RWPE2 (cell line): ENCODE measurements at regions not wholly inside any gene's neighbourhood (a gene's known extent, or its start where the extent isn't known, plus 50 kb on each side); places are given as distances from the start of the nearest gene placed in this dataset.

ENCODE experiments used
- ATAC-seq: fragments of 200-7000 bp; cut with Tn5 transposase; 3 replicates; pipeline ENCODE4 v1.9.1; 2021; ENCODE audit warnings: low read depth
- DNase-seq: peaks from one replicate; pipeline ENCODE4 v3.0.0-alpha.2; 2020; ENCODE audit warnings: low spot score
- H3K27ac ChIP-seq: fragments of 450-650 bp; 2 replicates; pipeline ENCODE4 v1.5.1; 2017; ENCODE audit warnings: mild to moderate bottlenecking; ENCODE audit not compliant: poor library complexity, severe bottlenecking
- H3K27me3 ChIP-seq: fragments of 250-450 bp; sonication (Bioruptor Pico); 2 replicates; pipeline ENCODE4 v1.5.1; 2021; ENCODE audit warnings: mild to moderate bottlenecking, moderate library complexity; ENCODE audit not compliant: insufficient read depth, poor library complexity, severe bottlenecking
- H3K36me3 ChIP-seq: fragments of 250-450 bp; sonication (Bioruptor Pico); 2 replicates; pipeline ENCODE4 v1.5.1; 2020; ENCODE audit warnings: low read depth, mild to moderate bottlenecking, moderate library complexity
- H3K4me1 ChIP-seq: fragments of 250-450 bp; sonication (Bioruptor Pico); 2 replicates; pipeline ENCODE4 v1.5.1; 2021; ENCODE audit warnings: mild to moderate bottlenecking, moderate library complexity; ENCODE audit not compliant: insufficient read depth, poor library complexity, severe bottlenecking
- H3K4me3 ChIP-seq: fragments of 250-450 bp; sonication (Bioruptor Pico); 2 replicates; pipeline ENCODE4 v1.5.1; 2021; ENCODE audit warnings: mild to moderate bottlenecking, moderate library complexity; ENCODE audit not compliant: severe bottlenecking
- H3K9me3 ChIP-seq: fragments of 250-450 bp; sonication (Bioruptor Pico); 2 replicates; pipeline ENCODE4 v1.5.1; 2021; ENCODE audit warnings: mild to moderate bottlenecking, moderate library complexity; ENCODE audit not compliant: severe bottlenecking
- TF ChIP-seq, protein P1 (sequence below): fragments of 450-650 bp; IDR thresholded peaks from one replicate; pipeline ENCODE4 v1.5.1; 2017; ENCODE audit warnings: mild to moderate bottlenecking, moderate library complexity; ENCODE audit not compliant: poor library complexity, severe bottlenecking

DNA sequence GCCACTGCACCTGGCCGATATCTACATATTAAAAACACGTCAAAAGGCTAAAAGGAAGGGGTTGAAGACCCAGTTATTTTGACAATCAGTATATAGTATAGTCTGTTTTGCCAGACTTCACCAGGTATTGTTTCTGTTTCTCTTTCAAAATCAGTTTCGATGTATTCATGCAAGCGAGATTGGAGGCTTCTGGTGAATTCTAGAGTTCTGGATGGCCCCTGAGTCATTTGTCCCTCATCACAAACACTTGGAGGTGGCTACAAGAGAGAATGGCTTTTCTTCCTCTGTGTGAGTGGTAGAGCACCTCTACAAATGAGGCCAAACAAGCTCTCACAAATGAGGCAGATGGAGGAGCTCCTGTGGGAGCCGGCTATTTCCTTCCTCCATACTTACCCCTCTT is 68.6 kb upstream of the ADGRG2 start:
- TF ChIP-seq, protein P1, sequence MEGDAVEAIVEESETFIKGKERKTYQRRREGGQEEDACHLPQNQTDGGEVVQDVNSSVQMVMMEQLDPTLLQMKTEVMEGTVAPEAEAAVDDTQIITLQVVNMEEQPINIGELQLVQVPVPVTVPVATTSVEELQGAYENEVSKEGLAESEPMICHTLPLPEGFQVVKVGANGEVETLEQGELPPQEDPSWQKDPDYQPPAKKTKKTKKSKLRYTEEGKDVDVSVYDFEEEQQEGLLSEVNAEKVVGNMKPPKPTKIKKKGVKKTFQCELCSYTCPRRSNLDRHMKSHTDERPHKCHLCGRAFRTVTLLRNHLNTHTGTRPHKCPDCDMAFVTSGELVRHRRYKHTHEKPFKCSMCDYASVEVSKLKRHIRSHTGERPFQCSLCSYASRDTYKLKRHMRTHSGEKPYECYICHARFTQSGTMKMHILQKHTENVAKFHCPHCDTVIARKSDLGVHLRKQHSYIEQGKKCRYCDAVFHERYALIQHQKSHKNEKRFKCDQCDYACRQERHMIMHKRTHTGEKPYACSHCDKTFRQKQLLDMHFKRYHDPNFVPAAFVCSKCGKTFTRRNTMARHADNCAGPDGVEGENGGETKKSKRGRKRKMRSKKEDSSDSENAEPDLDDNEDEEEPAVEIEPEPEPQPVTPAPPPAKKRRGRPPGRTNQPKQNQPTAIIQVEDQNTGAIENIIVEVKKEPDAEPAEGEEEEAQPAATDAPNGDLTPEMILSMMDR: no peak
- H3K27me3 ChIP-seq: no peaks in the 10 kb centered on the region
- H3K9me3 ChIP-seq: no peaks in the 10 kb centered on the region
- H3K4me1 ChIP-seq: no peaks in the 10 kb centered on the region
- DNase-seq: no peak
- no peak overlapping the region for H3K27ac ChIP-seq
- no peaks in the 10 kb centered on the region for H3K36me3 ChIP-seq
- no peak for ATAC-seq
- H3K4me3 ChIP-seq: no peak overlapping the region

DNA sequence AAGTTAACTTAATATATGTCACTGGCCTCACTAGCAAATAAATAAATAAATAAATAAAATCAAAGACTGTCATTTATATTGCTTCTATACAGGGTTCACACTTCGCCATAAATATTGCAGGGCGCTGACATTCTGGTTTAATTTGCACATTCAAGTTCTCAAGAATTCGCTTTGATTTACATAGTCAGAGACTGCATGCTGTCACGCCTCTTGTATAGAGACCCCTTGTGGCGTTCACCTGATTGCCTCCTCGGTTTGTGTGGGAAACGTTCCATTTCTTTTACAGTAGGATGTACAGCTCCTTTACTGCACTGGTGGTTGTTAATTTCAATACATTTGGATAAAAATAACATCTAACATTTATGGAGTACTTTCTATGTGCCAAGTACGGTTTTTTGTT is 71.3 kb upstream of the ADGRG2 start:
- TF ChIP-seq, protein P1: no peak
- Histone ChIP-seq H3K9me3 (no peaks in the 10 kb centered on the region), H3K27me3 (no peaks in the 10 kb centered on the region), H3K4me3 (no peak overlapping the region), H3K4me1 (no peaks in the 10 kb centered on the region), H3K36me3 (no peaks in the 10 kb centered on the region), H3K27ac (no peak overlapping the region)
- ATAC-seq (no peak), DNase-seq (no peak)

DNA sequence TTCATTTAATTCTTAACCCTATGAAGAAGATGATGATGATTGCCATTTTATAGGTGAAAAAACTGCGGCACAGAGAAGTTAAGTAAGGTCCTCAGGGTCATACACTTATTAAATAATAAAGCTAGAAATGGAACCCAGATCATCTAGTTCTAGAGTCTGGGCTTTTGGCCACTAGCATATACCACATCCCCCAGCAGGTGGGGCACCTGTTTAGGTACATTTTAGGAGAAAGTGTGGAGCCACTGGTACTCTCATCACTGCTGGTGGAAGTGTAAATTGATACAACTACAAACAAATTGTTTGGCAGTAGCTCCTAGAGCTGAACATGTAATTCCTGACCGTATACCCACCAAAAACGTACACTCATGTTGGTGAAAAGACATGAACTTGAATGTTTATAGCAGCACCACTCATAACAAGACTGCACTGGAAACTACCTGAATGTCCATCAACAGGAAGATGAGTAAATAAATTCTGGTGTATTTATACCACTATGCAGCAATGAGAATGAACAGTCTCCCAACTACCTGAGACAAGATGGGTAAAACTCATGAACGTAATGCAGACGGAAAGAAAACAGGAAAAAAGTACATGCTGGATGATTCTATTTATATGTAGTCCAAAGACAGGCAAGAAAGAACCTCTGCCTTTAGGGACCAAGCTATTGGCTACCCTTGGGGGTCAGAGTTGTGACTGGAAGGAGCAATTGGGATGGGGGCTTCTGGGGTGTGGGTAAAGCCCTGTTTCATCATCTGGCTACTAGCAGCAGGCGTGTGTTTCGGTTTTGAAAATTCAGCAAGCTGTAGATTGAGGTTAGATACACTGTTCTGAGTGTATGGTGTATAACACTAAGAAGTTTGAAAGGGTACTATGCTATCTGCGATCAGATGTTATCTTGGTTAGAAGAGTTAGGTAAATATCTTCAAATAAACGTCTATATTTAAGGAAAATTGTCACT is 72.3 kb upstream of the ADGRG2 start:
- DNase-seq (no peak), ATAC-seq (no peak)
- Histone ChIP-seq H3K27me3 (no peaks in the 10 kb centered on the region), H3K4me1 (no peaks in the 10 kb centered on the region), H3K27ac (no peak overlapping the region), H3K36me3 (no peaks in the 10 kb centered on the region), H3K4me3 (no peak overlapping the region), H3K9me3 (no peaks in the 10 kb centered on the region)
- TF ChIP-seq, protein P1: no peak

DNA sequence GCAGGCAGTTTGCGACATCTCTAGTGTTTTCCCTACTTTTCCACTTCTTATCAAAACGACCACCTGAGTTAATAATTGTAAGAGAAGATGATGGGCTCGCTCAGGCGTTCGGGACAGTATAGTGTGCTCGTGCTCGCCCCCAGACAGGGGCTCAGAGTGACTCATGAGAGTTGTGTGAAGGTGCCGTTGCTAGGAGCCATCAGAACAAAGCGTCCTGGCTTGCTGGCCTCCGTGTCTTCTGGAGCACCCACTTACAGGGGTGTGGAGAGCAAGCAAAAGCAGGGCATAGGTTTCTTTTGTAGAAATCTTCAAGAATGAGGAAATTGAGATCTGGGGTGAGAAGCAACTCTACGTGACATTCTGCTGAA is 73.0 kb upstream of the ADGRG2 start:
- DNase-seq: no peak
- H3K4me1 ChIP-seq: no peaks in the 10 kb centered on the region
- no peaks in the 10 kb centered on the region for H3K9me3 ChIP-seq
- H3K27me3 ChIP-seq: no peaks in the 10 kb centered on the region
- no peak overlapping the region for H3K4me3 ChIP-seq
- TF ChIP-seq, protein P1: no peak
- ATAC-seq: no peak
- no peak overlapping the region for H3K27ac ChIP-seq
- H3K36me3 ChIP-seq: no peaks in the 10 kb centered on the region

DNA sequence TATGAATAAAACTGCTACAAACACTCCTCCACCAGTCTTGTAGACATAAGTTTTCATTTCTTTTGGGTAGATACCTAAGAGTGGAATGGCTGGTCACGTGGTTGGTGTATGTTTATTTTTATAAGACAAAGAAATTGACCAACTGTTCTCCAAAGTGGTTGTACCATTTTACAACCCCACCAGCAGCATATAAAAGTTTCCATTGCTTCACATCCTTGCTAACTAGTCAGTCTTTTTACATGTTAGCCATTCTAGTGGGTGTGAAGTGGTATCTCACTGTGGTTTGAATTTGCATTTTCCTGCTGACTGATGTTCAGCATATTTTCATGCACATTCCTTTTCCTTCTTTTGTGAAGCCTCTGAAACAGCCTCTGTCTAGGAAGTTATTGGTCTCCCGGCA is 76.2 kb upstream of the ADGRG2 start:
- no peak overlapping the region for H3K27ac ChIP-seq
- H3K4me3 ChIP-seq: no peak overlapping the region
- TF ChIP-seq, protein P1: no peak
- no peak for ATAC-seq
- DNase-seq: no peak
- H3K36me3 ChIP-seq: no peaks in the 10 kb centered on the region
- no peaks in the 10 kb centered on the region for H3K27me3 ChIP-seq
- H3K4me1 ChIP-seq: no peaks in the 10 kb centered on the region
- no peaks in the 10 kb centered on the region for H3K9me3 ChIP-seq
